HPDE6-E6E7 (cell line): ENCODE measurements at regions not wholly inside any gene's neighbourhood (a gene's known extent, or its start where the extent isn't known, plus 50 kb on each side); places are given as distances from the start of the nearest gene placed in this dataset.

Source experiments
- DNase-seq: peaks from one replicate; pipeline ENCODE4 v3.0.0; 2011; ENCODE audit warnings: missing footprints; ENCODE audit errors: extremely low spot score

- no peak for DNase-seq
Observed at GRCh38 chr4:20403846-20404245, 152.1 kb downstream of the SLIT2 start.

GRCh38 chr4:20408611-20409010 is 156.9 kb downstream of the SLIT2 start:
- no peak for DNase-seq

- no peak for DNase-seq
Observed at GRCh38 chr4:20412072-20412471, 160.4 kb downstream of the SLIT2 start.

- no peak for DNase-seq
Observed at GRCh38 chr4:20416800-20417199, 165.1 kb downstream of the SLIT2 start.

DNA sequence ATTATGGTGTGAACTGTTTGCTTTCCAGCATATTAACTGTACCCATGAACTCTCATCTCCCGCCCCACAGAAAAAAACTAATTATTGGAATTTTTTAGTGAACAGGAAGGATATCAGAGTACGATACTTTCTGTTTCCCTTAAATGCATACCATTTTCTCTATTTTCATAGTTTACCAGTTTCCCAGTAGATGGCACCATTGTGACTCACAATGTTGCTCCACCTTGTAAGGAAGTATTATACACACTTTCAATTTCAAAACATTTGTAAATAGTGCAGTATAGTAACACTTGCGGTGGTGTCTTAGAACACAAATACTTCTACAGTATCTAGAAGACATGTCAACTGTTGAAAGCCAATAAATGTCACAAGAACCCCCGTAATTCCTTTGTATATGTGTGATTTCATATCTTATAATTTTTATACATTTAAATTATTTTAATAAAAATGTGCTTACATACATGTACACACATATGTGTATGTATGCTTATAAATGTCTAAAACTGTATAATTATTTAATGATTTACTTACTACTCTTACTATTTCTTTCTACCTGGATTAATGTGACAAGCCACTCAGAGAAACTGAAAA is 167.3 kb downstream of the SLIT2 start:
- peak; percentile 32 for DNase-seq

- DNase-seq = no peak
Observed at GRCh38 chr4:20420916-20421602, 169.4 kb downstream of the SLIT2 start.

- DNase-seq = no peak
Observed at GRCh38 chr4:20421603-20421985, 169.9 kb downstream of the SLIT2 start.

- DNase-seq = peak; percentile 19
Observed at GRCh38 chr4:20422398-20422797, 170.7 kb downstream of the SLIT2 start.

- DNase-seq = no peak
Observed at GRCh38 chr4:20423420-20423819, 171.7 kb downstream of the SLIT2 start.

- DNase-seq = no peak
Observed at GRCh38 chr4:20426028-20426427, 174.3 kb downstream of the SLIT2 start.

- DNase-seq = no peak
Observed at GRCh38 chr4:20428436-20429160, 176.9 kb downstream of the SLIT2 start.

DNA sequence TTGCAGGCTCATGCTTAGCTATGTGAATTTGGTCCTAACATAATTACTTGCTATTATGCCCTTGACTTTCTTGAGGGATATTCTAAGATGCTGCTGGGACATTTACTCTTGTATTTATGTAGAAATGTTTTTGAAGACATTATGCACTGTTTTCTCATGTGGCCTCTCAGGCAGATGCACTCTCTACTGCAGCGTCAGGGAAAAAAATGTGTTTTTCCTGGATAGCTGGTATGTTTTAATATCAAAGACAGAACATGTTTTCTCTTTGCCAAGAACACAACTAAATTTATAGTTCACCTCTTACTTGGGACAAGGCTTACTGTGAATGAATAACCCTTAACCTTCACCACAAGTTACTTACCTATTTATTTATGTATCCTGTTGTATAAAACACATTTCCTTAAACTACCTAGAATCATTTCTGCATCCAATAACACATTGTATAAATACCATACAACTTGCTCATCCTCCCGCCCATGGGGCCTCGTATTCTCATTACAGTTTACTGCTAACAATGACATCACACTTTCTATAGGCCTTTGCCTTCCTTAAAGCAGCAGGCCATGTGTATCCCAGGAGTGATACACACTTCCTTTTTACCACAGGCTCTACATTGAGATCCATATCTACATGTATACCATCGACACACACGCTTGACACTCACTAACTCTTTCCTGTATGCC is 178.7 kb downstream of the SLIT2 start:
- no peak for DNase-seq

GRCh38 chr4:20431543-20431951 is 179.8 kb downstream of the SLIT2 start:
- DNase-seq = no peak

GRCh38 chr4:20432088-20432487 is 180.4 kb downstream of the SLIT2 start:
- DNase-seq = no peak

DNA sequence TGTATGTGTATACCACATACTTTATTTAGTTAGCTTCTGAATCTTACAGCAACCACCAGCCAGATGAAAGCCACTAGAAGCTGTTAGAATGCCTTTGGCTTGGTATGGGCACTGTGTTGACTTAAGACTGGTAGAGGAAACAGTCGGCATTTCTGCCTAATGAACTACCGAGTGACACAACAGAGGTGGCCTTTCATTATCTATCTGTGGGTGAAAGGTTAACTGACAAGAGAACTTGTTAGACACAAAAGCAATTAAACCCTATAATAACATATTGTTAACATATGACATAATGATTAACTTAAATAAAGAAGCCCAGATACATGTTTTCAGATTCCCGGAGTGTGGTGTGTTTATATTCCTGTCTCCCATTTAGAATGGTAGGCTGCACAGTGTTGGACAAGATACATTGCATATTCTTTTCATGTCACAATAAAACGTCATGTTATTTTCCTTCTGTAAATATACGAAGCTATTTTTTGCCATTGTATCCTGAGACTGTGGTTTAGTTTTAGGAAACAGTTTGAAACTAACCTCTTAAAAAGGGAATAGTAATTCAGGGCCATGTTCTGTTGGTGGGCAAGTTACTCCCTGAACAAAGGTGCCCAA is 181.5 kb downstream of the SLIT2 start:
- DNase-seq = no peak

DNA sequence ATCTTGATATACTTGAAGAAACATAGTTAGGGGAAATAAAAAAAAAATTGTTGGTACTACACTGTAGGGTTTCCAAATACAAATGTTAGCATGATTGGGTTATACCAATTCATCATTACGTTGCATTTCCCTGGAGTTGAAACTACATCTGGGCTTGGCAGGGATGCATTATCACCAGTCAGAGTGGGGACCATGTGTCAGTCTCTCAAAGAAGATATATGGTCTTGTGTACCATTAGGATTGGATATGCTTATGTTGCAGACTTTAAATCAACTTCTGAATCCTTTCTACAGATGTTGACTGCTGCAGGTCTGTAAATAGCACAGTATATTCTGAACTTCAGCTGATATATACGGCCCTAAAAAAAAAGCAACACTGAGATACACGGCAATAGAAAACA is 188.5 kb downstream of the SLIT2 start:
- DNase-seq = no peak

- DNase-seq = no peak
Observed at GRCh38 chr4:20443015-20443805, 191.5 kb downstream of the SLIT2 start.

DNA sequence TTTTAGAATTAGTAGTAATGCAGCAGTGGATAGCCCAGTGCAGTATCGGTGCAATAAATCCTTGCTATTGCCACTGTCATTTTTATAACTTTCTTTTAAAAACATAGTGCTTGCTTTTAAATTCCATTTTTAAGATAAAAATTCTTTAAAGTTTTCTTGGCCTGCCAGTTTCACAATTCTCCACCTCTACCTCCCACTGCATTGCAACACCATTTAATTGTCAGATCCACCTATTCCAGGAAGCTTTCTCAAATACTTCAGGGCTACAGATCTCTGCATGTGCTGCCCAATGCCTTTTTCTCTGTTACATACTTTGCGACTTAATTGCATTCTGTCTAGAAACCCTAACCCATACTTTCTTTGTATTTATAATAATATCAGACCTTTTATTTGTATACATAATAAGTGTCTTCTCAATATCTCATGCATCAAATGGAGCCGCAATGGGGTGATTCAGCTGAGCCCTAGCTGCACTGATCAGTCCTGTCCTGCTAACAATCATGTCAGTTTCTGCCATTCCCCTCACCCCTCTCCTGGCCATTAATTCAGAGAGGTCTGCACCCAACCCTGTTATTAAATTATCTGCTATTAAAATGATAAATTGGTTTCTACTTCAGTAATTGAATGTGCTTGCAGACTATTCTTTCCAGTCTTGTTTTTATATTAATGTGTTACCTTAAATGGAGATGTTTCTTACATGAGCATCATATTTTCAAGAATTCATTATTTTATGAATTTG is 193.1 kb downstream of the SLIT2 start:
- no peak for DNase-seq

DNA sequence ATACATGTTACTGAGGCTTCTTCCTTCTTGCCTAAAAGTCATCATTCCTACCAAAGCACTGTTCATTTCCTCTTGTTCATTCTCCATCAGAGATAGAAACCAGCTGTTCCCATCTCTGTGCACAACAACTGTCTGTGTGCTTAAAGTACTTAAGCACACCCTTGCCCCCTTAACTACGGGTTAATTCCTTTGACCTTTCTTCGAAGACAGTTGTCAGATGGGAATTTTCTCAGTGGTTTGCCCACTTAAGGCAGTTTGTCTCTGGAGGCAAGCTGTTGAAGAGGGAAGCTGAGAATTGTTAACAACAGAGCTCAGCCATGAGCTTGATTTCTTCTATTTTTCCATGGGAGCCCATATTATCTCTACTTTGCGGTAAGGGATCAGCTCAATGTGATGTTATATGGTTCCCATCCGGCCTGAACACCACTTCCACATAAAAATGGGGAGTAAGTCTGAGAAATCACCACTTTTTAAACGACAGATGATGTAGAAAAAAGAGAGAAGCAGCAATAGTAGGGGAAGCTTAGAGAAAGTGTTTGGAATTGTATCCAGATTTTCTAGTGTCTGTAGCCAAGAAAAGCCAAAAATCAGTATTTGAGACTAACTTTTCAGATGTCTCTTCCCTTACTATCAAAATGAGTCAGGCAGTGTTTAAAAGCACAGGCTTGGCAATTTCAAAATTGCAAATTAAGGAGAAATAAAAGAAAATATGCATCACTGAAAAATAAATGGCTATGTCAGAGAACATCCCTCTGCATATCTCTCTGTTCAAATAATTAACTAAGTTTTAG is 194.4 kb downstream of the SLIT2 start:
- no peak for DNase-seq

DNA sequence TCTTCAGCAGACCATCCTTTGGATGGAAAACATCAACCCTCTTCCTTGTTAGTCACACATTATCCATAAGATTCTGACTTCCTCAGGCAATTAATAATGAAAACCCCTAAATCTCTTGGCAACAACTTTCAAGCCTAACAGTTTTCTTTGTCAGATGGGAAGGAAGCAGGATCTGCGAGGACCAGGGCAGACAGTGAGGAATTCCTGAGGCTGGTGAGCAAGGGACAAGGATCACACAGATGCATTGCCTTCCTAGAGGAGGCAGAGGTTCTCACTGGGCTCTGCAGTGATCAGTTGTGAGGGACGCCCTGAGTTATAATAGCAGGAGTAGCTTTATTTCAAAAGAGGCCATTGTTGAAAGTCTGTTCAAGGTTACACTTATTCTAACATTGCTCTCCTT is 195.4 kb downstream of the SLIT2 start:
- no peak for DNase-seq
